NCI-H524 (cell line): ENCODE measurements at regions not wholly inside any gene's neighbourhood (a gene's known extent, or its start where the extent isn't known, plus 50 kb on each side); places are given as distances from the start of the nearest gene placed in this dataset.
A peak's percentile ranks its signal among the peaks of the same experiment; 100 is the strongest.

Experiments
- DNase-seq, 2 experiments: peaks; one replicate each; lab custom pipeline; 2025; lab: John Stamatoyannopoulos, UW

DNA sequence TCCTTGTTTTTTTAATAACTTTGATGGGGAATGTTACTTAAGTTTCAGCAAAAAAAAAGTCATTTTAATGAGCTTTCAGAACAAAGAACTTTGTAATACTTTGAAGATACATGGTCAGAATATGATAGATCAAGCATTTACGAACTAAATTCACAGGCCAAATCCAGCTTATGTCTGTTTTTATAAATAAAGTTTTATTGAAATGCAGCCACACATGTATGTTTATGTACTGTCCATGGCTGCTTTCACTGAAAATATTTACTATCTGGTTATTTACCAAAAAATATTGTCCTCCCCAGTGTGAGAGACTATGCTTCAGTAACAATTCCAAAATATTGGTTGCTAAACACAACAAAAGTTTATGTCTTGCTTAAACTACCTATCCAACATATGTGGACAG lies 366.7 kb downstream of the PIK3R1 start:
- no peak for DNase-seq

DNA sequence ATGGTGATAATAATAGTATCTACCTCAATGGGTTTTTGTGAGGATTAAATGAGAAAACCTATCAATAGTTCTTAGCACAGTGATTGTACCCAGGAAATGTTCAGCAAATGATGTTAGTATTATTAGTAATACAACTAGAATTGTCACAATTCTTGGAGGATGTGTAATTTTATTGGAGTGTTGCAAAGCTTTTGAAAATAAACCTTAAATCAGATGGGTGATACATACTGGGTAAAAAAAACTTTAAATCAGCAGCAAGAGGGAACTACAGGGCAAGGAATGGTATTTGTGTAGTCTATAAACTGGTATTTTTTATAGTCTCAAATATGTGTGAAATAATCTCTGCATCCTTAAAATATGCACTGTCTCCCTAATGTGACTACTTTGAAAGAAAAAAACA lies 371.6 kb downstream of the PIK3R1 start:
- no peak for DNase-seq

DNA sequence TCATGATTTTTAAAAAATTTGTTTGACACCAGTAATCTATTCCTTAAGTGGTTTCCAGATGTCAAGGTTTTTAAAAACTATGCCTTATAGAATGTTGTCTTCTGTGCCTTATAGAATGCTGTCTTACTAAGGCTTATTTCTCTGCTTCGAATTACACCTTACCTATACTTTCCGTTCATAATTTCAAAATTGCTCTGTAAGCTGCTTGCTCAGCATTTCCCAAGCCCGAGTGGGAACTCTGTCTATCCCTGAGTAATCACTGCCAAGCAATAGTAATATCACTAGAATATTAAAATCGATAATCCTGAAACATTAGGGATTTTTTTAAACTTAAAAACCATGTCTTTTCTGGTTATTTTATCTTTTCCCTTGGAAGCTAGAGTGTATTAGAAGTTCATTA lies 376.3 kb downstream of the PIK3R1 start:
- no peak for DNase-seq

DNA sequence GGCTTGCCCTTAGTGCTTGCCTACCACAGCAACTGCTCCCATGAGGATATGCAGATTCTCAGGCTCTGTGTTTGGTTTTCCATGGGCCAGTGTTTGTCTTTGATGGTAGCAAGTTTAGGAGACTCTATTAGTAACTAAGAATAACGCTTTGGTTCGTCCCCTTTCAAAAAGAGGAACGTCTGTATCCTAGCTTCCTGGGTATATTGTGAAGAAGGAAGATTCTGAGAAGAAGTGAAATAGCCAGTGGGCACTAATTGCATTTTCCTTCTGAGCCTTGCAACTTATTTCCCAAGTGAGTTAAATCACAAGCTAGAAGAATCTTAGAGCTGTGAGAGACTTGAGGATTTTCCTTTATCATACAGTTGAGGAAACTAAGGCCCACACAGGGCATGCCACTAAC lies 376.8 kb downstream of the PIK3R1 start:
- DNase-seq, result no peak

DNA sequence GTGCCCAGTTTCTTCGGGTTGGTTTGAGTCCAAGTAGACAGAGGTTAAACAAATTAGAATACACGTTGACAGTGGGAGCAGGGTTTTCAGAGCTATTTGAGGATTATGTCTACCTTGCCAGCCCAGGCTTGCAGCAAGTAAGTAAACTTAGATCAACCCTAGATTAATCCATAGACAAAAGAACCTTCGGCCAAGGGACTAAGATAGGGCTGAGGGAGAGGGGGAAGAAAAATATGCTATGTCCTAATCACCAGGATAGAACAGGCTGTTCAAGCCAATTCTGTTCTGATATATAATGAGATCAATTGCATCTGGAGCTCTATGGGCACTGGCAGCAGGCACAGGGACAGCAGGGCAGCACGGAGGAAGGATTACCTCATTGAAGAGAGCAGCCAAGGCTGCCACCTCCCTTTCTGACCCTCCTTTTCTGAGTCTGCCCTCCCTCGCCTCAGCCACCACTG lies 377.7 kb downstream of the PIK3R1 start:
- DNase-seq, result peak; percentile 50 to 66

DNA sequence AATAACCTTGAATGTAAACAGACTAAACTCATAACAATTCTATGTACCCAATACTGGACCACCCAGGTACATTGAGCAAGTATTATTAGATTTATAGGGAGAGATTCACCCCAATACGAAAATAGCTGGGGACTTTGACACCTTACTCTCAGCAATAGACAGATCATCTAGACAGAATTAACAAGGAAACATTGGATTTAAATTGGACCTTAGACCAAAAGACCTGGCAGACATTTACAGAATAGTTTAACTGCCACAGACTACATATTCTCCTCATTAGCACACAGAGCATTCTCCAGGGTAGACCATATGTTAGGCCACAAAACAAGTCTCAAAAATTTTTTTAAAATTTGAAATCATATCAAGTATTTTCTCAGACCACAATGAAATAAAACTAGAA lies 397.4 kb downstream of the PIK3R1 start:
- DNase-seq, result no peak

DNA sequence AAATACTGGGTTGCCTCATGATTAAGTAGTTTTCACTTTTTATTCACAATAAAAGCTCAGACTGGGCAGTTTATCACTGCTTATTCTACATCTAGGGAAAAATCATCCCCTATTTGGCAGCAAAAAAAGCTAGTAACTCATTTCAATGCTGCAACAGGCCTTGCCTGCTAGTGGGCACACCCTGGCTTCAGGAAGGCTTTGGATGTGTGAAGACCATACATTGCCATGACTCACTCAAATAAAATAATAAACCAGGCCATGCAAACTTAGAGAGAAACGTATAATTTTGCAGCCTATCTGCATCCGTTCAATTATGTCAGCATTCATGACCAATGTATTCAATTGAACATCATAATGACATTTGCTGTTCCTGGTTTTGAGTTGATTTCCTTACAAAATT lies 402.9 kb downstream of the PIK3R1 start:
- DNase-seq, result no peak

DNA sequence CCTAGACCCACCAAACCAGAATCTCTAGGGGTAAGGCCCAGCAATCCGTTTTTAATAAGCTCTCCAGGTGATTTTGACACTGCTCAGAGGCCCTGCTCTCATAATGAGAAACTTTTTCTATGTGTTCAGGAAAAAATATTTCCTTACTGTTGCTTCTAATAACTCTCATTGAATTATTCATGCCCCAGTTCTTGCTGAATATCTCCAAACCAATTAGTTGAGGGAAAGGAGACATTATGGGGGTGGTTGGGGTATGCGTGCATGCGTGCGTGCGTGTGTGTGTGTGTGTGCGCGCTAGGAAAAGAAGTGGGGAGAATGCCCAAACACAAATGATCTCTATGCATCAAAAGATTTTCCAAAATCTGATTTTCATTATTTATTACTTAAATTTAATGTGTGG lies 411.4 kb downstream of the PIK3R1 start:
- no peak for DNase-seq

DNA sequence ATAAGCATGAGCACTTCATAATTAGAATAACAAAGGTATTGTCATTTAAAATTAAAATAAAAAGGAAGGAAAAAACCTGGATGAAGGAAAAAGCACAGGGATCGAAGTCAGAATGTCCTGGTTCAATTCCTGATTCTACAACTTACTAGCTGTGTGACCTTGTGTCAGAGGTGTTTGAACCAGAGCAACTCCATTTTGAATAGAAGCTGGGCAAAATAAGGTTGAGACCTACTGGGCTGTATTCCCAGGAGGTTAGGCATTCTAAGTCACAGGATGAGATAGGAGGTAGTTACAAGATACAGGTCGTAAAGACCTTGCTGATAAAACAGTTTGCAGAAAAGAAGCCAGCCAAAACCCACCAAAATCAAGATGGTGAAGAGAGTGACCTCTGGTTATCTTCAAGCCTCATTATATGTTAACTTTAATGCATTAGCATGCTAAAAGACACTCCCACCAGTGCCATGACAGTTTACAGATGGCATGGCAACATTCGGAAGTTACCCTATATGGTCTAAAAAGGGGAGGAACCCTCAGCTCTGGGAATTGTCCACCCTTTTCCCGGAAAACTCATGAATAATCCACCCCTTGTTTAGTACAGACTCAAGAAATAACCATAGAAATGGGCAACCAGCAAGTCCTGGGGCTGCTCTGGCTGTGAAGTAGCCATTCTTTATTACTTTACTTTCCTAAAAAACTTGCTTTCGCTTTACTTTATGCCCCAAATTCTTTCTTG lies 412.7 kb downstream of the PIK3R1 start:
- no peak for DNase-seq

DNA sequence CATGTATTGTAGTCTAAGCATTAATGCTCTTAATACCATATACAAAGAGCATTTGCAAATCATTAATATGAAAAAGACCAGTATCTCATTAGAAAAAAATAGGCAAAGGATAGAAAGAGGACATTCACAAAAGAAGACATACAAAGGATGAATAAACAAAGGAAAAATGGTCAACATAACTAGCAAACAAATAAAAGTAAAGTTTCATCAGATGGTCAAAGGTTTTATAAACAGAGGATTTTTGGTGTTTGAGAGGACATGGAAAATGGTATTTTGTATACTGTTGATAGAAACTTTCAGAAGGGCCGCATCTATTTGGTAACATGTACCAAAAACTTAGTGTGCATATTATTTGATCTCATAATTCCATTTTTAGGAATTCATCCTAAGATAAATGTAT lies 414.8 kb downstream of the PIK3R1 start:
- DNase-seq, result no peak

DNA sequence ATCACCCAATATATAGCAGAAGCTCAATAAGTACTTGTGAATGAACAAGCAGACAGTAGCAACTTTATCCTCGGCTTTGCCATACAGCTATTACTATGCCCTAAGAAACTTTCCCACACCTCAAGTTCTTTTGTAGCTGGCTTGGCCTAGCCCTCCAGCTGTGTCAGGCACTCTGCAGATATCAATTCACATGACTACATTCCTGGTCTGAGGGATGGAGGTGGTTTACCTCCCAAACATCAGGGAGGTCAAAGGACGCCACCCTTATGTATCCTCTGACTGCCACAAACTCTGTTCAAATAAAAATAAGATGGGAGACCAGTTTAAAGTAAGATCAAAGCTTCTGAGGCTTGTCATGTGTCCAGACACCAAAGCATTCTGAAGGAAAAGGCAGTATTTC lies 416.3 kb downstream of the PIK3R1 start:
- no peak for DNase-seq

DNA sequence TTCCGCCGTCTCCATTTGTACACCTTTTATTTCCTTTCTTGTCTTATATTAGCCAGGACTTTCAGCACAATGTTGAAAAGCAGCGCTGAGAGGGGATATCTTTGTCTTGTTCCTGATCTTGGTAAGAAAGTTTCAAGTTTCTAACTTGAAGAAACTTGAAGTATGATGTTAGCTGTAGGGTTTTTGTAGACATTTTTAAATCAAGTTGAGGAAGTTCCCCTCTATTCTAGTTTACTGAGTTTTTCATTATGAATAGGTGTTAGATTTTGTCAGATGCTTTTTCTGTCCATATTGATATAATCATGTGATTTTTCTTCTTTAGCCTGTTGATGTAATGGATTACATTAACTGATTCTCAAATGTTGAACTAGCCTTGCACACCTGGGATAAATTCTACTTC lies 425.7 kb downstream of the PIK3R1 start:
- DNase-seq, result no peak

DNA sequence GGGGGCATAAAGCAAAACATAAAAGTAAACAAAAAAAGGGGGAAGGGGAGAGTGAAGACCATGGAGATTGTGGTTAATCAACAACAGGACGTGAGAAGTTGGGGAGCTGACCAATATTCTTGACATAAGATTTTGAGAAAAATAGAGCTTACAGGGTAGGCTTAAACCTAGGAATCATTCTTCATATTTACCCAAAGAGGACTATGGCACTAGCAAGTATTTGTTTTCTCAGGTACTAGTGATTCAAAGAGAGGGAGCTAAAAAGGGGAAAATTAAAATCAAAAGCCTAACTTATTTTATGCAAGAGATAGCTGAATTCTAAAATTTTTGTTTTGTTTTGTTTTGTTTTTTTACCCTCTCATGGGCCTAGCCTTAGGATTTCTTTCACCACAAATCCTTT lies 427.5 kb downstream of the PIK3R1 start:
- DNase-seq, result no peak

DNA sequence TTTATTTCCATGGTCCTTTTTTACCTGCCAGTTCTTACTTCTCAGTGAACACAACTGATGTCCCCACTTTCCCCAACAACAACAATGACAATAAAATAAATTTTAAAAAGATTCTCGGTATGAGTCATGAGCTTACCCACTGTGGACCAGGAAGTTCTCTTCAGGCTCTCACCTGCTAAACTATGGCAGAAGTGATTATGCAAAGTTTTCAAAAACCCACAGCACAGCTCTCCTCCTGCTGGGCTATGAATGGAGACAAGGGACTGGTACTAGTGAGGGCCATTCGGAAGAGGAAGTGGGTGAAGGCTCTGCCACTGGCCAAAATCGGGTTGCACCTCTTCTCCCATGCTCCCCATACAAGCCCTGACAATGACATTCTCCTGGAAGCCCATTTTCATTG lies 429.4 kb downstream of the PIK3R1 start:
- no peak for DNase-seq

DNA sequence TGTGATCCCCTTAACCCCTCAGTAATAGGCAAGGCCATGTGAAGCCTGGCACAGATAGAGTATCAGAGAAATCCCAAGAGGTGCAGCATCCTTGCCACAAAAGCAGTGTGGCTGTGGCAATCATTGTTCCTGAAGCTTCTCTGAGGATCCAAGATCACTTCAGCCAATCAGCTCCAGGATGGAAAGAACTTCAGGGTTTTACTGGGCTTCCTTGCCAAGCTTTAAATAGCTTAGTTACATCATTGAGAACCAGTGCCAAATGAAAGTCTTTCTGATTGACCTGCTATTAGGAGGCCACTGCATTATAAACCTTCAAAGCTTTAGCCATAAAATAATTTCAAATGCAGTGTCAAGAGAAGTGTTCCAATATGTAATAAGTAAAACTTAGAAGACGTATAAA lies 430.6 kb downstream of the PIK3R1 start:
- DNase-seq, result no peak

DNA sequence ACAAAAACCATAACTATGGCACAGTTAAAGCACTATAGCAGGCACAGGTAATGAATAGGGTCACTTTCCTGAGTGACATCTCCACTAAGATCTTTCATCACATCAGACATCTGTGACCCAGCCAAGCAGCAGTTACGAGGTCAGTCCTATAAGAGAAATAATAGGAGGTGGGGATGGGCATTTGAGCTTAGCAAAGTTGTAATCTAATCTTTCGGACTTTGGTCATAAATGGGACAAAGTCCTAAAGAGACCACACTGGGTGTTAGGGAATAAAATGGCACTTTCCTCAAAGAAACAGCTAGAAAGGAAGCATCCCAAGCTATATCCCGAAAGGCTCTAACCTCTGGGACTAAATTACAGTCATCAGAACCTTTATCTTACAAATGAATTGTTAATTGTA lies 432.2 kb downstream of the PIK3R1 start:
- DNase-seq, result no peak

DNA sequence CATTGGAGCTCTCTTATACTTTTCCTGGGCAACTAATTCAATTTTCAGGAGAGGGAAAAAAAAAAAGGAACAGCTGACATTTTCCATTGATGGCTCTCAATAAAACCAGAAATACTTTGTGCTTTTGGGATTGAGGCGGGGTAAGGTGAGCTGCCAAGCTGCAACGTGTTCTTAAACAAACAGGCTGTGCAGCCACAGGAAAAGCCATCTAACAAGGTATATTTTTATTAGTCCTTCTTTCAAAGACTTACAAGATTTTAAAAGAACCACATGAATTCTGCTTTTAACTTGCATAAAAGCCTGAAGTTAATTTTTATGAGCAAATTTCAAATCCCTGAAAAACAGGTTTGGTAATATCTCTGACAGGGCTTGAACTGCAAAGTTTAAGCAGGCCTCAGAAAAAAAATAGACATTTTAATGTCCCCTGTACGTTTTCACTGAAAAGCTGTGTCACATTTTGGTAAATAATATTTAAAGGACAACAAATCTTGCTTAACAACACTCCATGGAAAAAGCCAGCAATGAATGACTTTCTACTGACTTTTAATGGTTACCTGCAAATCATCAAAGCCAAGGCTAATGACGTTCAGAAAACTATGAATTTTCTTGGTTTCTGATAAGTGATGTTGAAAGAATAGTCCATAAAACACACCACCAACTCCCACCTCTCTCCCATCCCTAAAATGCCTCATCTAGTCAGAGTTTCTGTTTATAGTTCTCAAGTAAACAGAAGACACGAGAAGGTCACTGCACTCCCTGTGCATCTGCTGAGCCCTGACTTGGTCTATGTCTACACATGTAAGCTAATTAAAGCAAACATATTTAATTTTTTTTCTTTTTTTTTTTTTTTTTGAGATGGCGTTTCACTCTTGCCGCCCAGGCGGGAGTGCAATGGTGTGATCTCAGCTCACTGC lies 433.6 kb downstream of the PIK3R1 start:
- no peak for DNase-seq

DNA sequence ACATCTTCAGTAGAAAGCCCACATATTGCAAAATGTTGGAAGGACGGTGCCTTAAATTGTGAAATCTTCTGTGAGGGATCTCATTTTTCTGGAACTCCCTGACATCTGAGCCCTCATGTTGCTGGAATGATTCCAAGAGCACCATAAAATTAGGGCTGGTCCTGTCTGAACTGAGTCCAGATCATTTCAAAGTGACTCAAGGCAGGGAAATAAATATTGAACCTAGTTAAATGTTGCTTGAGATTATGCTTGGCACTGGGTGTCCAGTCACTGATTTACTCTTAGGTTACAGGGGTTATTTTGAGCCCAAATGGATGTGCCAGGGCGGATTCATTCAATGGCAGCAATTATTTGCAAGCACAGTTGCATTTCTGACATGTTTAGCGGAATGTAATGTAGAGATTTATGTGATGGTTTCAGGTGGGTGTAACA lies 437.0 kb downstream of the PIK3R1 start:
- no peak for DNase-seq

DNA sequence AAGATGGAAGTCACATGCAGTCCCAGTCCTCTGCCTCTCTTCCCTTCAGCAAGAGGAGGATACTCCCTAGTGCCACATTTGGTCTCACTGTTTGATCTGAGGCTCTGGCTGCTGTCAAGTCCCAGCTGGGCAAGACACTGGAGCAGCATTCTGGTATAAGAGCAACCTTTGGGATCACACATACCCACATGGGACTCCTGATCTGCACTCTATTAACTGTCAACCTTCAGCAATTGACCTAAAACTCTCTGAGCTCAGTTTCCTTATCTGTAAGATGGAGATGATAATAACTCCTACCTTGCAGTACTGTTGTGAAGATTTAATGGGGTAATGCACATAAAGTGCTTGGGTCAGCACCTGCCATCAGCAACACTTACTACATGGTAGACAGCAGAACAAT lies 437.9 kb downstream of the PIK3R1 start:
- DNase-seq, result no peak

DNA sequence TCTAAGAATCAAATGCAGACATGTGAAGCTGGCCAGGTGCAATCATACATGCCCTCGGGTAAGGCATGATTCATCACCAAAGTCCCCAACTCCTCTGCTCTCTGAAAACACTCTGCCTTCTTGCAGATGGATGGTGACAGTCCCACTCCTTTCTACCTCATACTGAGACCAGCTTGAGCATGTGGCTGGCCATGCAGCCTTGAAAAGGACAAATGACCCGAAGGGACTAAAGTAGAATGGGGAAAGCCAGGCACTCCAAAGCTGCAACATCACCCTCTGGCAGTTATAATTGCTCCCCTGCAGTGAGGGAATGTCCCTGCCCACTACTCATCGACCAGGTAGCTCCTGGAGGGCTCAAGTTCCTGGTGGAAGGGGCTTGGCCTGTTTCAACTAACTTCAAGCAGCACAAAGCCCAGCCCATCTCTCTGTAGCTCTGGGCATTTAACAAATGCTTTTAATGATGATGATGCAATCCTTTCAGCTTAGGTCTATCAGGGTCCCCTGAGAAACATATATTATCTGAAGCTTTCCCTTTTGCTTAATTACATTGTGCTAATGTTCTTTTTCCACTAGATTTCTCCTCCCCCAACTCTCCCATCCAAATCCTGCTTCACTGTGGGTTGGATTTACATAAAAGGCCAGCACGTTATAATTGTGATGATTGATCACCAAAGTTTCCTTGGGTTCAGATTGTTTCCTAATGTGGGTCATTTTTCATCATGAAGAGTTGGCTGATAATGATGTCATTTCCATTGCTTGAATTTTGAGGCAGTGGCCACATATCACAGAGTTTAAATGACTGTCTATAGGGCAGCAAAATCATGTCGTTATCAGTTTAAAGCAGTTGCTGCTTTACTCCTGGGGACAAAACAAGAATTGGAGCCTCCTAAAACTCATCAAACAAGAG lies 436.5 kb upstream of the SLC30A5 start:
- DNase-seq, result no peak

DNA sequence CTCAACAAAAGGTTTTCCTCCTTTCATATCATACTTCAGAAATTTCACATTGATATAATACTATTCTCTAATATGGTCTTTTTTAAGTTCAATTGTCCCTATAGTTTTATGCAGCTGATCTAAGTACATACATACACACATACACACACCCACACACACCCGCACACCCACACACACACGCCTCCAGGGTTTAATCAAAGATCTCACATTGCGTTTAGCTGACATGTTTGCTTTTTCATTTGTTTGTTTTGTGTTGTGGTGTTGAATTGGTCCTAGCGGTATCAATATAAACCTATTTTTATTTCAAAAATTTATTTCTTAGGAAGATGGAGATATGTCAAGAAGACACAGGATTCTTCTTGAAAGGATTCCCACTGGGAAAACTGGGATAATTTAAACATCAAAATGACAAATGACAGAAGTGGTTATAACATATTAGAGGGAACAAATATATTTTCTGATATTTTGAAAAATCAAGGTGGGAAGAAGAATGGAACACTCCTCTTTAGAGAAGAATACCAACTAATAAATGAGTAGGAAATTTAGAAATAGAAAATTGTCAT lies 434.9 kb upstream of the SLC30A5 start:
- no peak for DNase-seq

DNA sequence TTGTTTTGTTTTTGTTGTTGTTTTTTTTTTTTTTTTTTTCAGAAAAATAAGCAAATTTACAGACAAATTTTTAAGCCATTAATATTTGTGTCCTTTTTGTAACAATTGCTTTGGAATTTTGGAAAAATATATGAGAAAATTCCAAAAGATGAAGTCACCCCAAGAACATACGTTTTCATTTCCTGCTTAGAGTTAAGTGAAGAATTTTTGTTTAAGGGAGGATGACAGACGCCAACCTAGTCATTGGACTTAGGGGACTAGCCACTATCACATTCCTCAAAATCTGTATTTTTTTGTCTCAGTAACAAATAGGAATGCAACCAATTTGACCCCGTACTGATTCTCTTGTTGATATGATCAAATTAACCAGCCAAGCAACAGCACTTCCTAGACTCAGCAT lies 433.9 kb upstream of the SLC30A5 start:
- no peak for DNase-seq
